ENCODE measurements at regions not wholly inside any gene's neighbourhood (a gene's known extent, or its start where the extent isn't known, plus 50 kb on each side); places are given as distances from the start of the nearest gene placed in this dataset.

GRCh38 chr11:8800520-8801110 is 110.4 kb upstream of the AKIP1 start:
- Mint-ChIP-seq H3K27me3 (peaks cover 5% of the 10 kb centered on the region), H3K9me3 (ENCODE audit: insufficient read depth) (no peaks in the 10 kb centered on the region), H3K4me1 (no peaks in the 10 kb centered on the region), H3K4me3 (no peak overlapping the region), H3K27ac (no peak overlapping the region)
- ATAC-seq (ENCODE audit: low read depth), result no peak
- H3K4me2 ChIP-seq (replicated peaks; ENCODE audit: low read depth, low read length, poor library complexity, severe bottlenecking), result no peak overlapping the region
- H3K79me2 ChIP-seq (ENCODE audit: control insufficient read depth, insufficient read depth, low read length), result no peaks in the 10 kb centered on the region
- DNase-seq, result no peak
- H3K4me3 ChIP-seq (ENCODE audit: control extremely low read depth in 1 of 5, extremely low read depth in 1 of 5, insufficient read depth in 1 of 5, low read depth in 2 of 5, low read length in 4 of 5), result no peak overlapping the region
- no peak overlapping the region for H3K9ac ChIP-seq (ENCODE audit: low read length)
- H3K4me1 ChIP-seq (ENCODE audit: control insufficient read depth in 2 of 2, insufficient read depth in 2 of 2, low read length in 2 of 2), result no peaks in the 10 kb centered on the region
- H3K27ac ChIP-seq (ENCODE audit: low read length in 2 of 2), result no peak overlapping the region
- ChIA-PET POLR2A (no interaction called here), CTCF (no interaction called here)
- H3K9me3 ChIP-seq (ENCODE audit: control extremely low read depth in 1 of 3, control insufficient read depth in 2 of 3, insufficient read depth in 1 of 3, low read length in 2 of 3), result no peaks in the 10 kb centered on the region
- TF ChIP-seq CTCF (IDR thresholded peaks at IDR 0.05) (no peak), EZH2 (IDR thresholded peaks at IDR 0.05; ENCODE audit: borderline replicate concordance, insufficient read depth, low read depth, low read length, poor library complexity, severe bottlenecking) (no peak)
- WGBS (ENCODE audit: insufficient coverage), result 94% methylated on average over 1 of the region's 1 CpG
- intact Hi-C loops (cut with micrococcal nuclease), result no loop called here
- no peak overlapping the region for H2AFZ ChIP-seq (ENCODE audit: insufficient read depth, low read depth, low read length, poor library complexity, severe bottlenecking)
- H4K20me1 ChIP-seq (ENCODE audit: control insufficient read depth, insufficient read depth, low read length, poor library complexity, severe bottlenecking), result no peaks in the 10 kb centered on the region
- H3K36me3 ChIP-seq (replicated peaks in 1 of 2; ENCODE audit: control extremely low read depth in 1 of 2, control insufficient read depth in 1 of 2, extremely low read depth in 1 of 2, insufficient read depth in 2 of 2, low read length in 1 of 2), result no peaks in the 10 kb centered on the region
- no peaks in the 10 kb centered on the region for H3K27me3 ChIP-seq (replicated peaks in 1 of 4; ENCODE audit: control extremely low read depth in 1 of 4, control insufficient read depth in 3 of 4, insufficient read depth in 4 of 4, low read length in 3 of 4)

GRCh38 chr11:8801121-8801520 is 109.9 kb upstream of the AKIP1 start:
- Histone ChIP-seq H3K4me1 (ENCODE audit: control insufficient read depth in 2 of 2, insufficient read depth in 2 of 2, low read length in 2 of 2) (no peaks in the 10 kb centered on the region), H2AFZ (ENCODE audit: insufficient read depth, low read depth, low read length, poor library complexity, severe bottlenecking) (no peak overlapping the region), H3K36me3 (replicated peaks in 1 of 2; ENCODE audit: control extremely low read depth in 1 of 2, control insufficient read depth in 1 of 2, extremely low read depth in 1 of 2, insufficient read depth in 2 of 2, low read length in 1 of 2) (no peaks in the 10 kb centered on the region), H3K9ac (ENCODE audit: low read length) (no peak overlapping the region), H3K27ac (ENCODE audit: low read length in 2 of 2) (no peak overlapping the region), H3K27me3 (replicated peaks in 1 of 4; ENCODE audit: control extremely low read depth in 1 of 4, control insufficient read depth in 3 of 4, insufficient read depth in 4 of 4, low read length in 3 of 4) (no peaks in the 10 kb centered on the region), H4K20me1 (ENCODE audit: control insufficient read depth, insufficient read depth, low read length, poor library complexity, severe bottlenecking) (no peaks in the 10 kb centered on the region), H3K9me3 (ENCODE audit: control extremely low read depth in 1 of 3, control insufficient read depth in 2 of 3, insufficient read depth in 1 of 3, low read length in 2 of 3) (no peaks in the 10 kb centered on the region), H3K4me3 (ENCODE audit: control extremely low read depth in 1 of 5, extremely low read depth in 1 of 5, insufficient read depth in 1 of 5, low read depth in 2 of 5, low read length in 4 of 5) (no peak overlapping the region), H3K79me2 (ENCODE audit: control insufficient read depth, insufficient read depth, low read length) (no peaks in the 10 kb centered on the region), H3K4me2 (replicated peaks; ENCODE audit: low read depth, low read length, poor library complexity, severe bottlenecking) (no peak overlapping the region)
- CTCF ChIA-PET, result no interaction called here
- no peak for TF ChIP-seq CTCF (IDR thresholded peaks at IDR 0.05)
- TF ChIP-seq EZH2 (IDR thresholded peaks at IDR 0.05; ENCODE audit: borderline replicate concordance, insufficient read depth, low read depth, low read length, poor library complexity, severe bottlenecking), result no peak
- Mint-ChIP-seq H3K9me3 (ENCODE audit: insufficient read depth) (no peaks in the 10 kb centered on the region), H3K27me3 (peaks cover 5% of the 10 kb centered on the region), H3K27ac (no peak overlapping the region), H3K4me1 (no peaks in the 10 kb centered on the region), H3K4me3 (no peak overlapping the region)
- intact Hi-C loops (cut with micrococcal nuclease), result no loop called here
- ATAC-seq (ENCODE audit: low read depth) (no peak), DNase-seq (no peak)
- POLR2A ChIA-PET, result no interaction called here
- 92% methylated on average over 8 of the region's 9 CpGs for WGBS (ENCODE audit: insufficient coverage)

All from B cell (primary cell).